ENCODE measurements at regions not wholly inside any gene's neighbourhood (a gene's known extent, or its start where the extent isn't known, plus 50 kb on each side); places are given as distances from the start of the nearest gene placed in this dataset.

DNA sequence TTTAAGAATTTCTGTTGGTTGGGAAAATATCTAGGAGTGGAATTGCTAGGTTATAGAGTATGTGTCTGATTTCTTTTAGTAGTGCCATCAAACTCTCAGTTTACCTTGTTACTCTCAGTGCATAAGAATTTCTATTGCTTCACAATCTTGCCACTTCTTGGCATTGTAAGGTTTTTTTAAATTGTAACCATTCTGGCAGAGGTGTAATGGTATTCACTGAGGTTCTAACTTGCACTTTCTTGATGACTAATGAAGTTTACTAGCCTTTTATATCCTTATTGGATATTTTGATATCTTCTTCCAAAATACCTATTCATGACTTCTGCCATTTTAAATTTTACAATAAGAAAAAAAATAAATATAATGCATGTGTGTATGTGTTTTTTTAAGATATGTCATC, 478.0 kb downstream of the NAV3 start:
- H3K27me3 Mint-ChIP-seq (ENCODE audit: insufficient read depth) = no peaks in the 10 kb centered on the region
- H3K9me3 Mint-ChIP-seq = no peaks in the 10 kb centered on the region
- DNase-seq = no peak
- no peaks in the 10 kb centered on the region for H3K4me1 Mint-ChIP-seq (ENCODE audit: low read depth)
- H3K4me3 Mint-ChIP-seq = no peak overlapping the region
- H3K36me3 Mint-ChIP-seq (ENCODE audit: low read depth) = no peaks in the 10 kb centered on the region
- H3K27ac Mint-ChIP-seq = no peak overlapping the region
- no peak for TF ChIP-seq CTCF (IDR thresholded peaks at IDR 0.05)

GRCh38 chr12:78315028-78315427, 484.3 kb downstream of the NAV3 start:
- no peak overlapping the region for H3K4me3 Mint-ChIP-seq

DNA sequence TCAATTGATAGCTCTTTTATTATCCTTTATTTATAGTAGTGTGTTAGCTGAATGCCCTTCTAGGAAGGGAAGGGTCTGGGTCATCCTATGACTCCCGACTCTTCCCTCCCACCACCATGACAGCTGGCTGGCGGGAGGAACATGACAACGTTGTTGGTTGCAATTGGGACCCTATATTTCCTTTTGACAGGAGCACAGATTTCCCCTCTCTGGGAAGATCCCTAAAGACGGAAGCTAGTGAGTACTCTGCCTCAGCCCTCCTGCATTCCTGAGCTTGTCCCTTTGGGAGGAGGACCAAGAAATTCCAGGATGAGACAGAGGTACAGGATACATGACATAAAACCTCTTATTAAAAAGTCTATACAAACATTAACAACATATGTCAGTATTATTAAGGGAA, 485.4 kb downstream of the NAV3 start:
- DNase-seq = no peak
- no peaks in the 10 kb centered on the region for H3K4me1 Mint-ChIP-seq (ENCODE audit: low read depth)
- TF ChIP-seq CTCF (IDR thresholded peaks at IDR 0.05) = no peak
- no peaks in the 10 kb centered on the region for H3K36me3 Mint-ChIP-seq (ENCODE audit: low read depth)
- H3K27me3 Mint-ChIP-seq (ENCODE audit: insufficient read depth) = no peaks in the 10 kb centered on the region
- no peak overlapping the region for H3K27ac Mint-ChIP-seq
- H3K9me3 Mint-ChIP-seq = no peaks in the 10 kb centered on the region
- H3K4me3 Mint-ChIP-seq = no peak overlapping the region

More at GRCh38 chr12:78315028-78315427, 484.3 kb downstream of the NAV3 start:
- Mint-ChIP-seq H3K36me3 (ENCODE audit: low read depth) (no peaks in the 10 kb centered on the region), H3K9me3 (no peaks in the 10 kb centered on the region), H3K27ac (no peak overlapping the region), H3K4me1 (ENCODE audit: low read depth) (no peaks in the 10 kb centered on the region), H3K27me3 (ENCODE audit: insufficient read depth) (no peaks in the 10 kb centered on the region)
- no peak for TF ChIP-seq CTCF (IDR thresholded peaks at IDR 0.05)
- DNase-seq = no peak

- TF ChIP-seq CTCF (IDR thresholded peaks at IDR 0.05) = no peak
- no peaks in the 10 kb centered on the region for H3K27me3 Mint-ChIP-seq (ENCODE audit: insufficient read depth)
- H3K27ac Mint-ChIP-seq = no peak overlapping the region
- no peaks in the 10 kb centered on the region for H3K36me3 Mint-ChIP-seq (ENCODE audit: low read depth)
- H3K9me3 Mint-ChIP-seq = no peaks in the 10 kb centered on the region
- DNase-seq = no peak
- H3K4me3 Mint-ChIP-seq = no peak overlapping the region
- no peaks in the 10 kb centered on the region for H3K4me1 Mint-ChIP-seq (ENCODE audit: low read depth)
Measured at GRCh38 chr12:78316631-78317468, 486.2 kb downstream of the NAV3 start.

DNA sequence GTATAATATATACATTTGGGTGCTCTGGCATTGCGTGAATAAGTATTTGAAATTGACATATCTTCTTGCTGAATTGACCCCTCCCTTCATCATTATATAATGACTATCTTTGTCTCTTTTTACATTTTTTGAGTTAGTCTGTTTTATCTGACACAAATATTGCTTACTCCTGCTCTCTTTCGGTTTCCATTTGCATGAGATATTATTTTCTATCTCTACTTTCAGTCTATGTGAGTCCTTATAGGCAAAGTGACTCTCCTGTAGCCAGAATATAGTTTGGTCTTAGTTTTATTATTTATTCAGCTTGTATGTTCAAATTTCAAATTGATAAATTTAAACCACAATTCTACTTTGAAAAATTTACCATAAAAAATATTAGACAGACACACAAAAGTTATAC, 491.0 kb downstream of the NAV3 start:
- H3K36me3 Mint-ChIP-seq (ENCODE audit: low read depth) = no peaks in the 10 kb centered on the region
- no peak overlapping the region for H3K27ac Mint-ChIP-seq
- no peak for DNase-seq
- H3K27me3 Mint-ChIP-seq (ENCODE audit: insufficient read depth) = no peaks in the 10 kb centered on the region
- H3K9me3 Mint-ChIP-seq = no peaks in the 10 kb centered on the region
- TF ChIP-seq CTCF (IDR thresholded peaks at IDR 0.05) = no peak
- no peak overlapping the region for H3K4me3 Mint-ChIP-seq
- H3K4me1 Mint-ChIP-seq (ENCODE audit: low read depth) = no peaks in the 10 kb centered on the region

All from HFFc6 (cell line).